ENCODE measurements at regions not wholly inside any gene's neighbourhood (a gene's known extent, or its start where the extent isn't known, plus 50 kb on each side); places are given as distances from the start of the nearest gene placed in this dataset.
"Not testable (repeated sequence)": the region's sequence is repeated elsewhere in the genome, so short reads cannot be mapped to it uniquely, and the experiment has no call there.

DNA sequence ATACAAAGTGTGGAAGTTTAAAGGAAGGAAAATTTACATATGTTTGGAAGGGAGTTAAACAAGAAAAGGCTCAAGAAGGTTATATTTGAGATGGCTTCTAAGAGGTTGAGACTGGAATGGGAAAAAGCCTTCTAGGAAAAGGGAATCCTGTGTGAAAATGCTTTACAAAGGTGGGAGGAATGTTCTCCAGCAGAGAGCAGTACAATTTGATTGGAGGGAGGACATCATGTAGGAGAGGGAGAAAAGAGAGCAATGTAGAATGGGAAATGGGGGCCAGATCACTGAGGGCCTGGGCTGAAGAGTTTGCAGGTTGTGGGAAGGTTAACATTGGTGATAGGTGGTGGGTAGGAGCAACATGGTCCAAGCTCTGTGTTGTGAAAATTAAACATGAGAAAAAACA lies 366.9 kb downstream of the XPNPEP1 start:
- intact Hi-C loops (cut with DNase I) = no loop called here
- Histone ChIP-seq H3K36me3 (no peaks in the 10 kb centered on the region), H3K27me3 (no peaks in the 10 kb centered on the region), H3K27ac (no peak overlapping the region), H3K4me1 (ENCODE audit: insufficient read depth) (no peaks in the 10 kb centered on the region), H3K4me3 (no peak overlapping the region), H3K9me3 (no peaks in the 10 kb centered on the region)
- TF ChIP-seq POLR2A (IDR thresholded peaks at IDR 0.05) (no peak), EP300 (IDR thresholded peaks at IDR 0.05) (no peak)
- TF ChIP-seq, protein P1, sequence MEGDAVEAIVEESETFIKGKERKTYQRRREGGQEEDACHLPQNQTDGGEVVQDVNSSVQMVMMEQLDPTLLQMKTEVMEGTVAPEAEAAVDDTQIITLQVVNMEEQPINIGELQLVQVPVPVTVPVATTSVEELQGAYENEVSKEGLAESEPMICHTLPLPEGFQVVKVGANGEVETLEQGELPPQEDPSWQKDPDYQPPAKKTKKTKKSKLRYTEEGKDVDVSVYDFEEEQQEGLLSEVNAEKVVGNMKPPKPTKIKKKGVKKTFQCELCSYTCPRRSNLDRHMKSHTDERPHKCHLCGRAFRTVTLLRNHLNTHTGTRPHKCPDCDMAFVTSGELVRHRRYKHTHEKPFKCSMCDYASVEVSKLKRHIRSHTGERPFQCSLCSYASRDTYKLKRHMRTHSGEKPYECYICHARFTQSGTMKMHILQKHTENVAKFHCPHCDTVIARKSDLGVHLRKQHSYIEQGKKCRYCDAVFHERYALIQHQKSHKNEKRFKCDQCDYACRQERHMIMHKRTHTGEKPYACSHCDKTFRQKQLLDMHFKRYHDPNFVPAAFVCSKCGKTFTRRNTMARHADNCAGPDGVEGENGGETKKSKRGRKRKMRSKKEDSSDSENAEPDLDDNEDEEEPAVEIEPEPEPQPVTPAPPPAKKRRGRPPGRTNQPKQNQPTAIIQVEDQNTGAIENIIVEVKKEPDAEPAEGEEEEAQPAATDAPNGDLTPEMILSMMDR (IDR thresholded peaks at IDR 0.05) = no peak
- no peak for DNase-seq

DNA sequence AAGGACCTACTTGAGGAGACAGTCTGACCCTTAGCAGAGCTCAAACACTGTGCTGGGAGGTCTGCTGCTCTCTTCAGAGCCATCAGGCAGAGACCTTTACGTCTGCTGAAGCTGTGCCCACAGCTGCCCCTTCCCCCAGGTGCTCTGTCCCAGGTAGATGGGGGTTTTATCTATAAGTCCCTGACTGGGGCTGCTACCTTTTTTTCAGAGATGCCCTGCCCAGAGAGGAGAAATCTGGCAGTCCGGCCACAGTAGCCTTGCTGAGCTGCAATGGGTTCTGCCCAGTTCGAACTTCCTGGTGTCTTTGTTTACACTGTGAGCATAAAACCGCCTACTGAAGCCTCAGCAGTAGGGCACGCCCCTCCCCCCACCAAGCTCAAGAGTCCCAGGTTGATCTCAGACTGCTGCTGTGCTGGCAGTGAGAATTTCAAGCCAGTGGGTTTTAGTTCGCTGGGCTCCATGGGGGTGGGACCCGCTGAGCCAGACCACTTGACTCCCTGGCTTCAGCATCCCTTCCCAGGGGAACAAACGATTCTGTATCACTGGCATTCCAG lies 381.2 kb downstream of the XPNPEP1 start:
- H3K9me3 ChIP-seq; DNase-seq; intact Hi-C loops (cut with DNase I); H3K4me1 ChIP-seq (ENCODE audit: insufficient read depth); H3K4me3 ChIP-seq; H3K27ac ChIP-seq; H3K27me3 ChIP-seq; H3K36me3 ChIP-seq: not testable (repeated sequence)
- WGBS, 3 donors = 62 to 65% (median 64%) methylated on average over 8 of the region's 8 CpGs

DNA sequence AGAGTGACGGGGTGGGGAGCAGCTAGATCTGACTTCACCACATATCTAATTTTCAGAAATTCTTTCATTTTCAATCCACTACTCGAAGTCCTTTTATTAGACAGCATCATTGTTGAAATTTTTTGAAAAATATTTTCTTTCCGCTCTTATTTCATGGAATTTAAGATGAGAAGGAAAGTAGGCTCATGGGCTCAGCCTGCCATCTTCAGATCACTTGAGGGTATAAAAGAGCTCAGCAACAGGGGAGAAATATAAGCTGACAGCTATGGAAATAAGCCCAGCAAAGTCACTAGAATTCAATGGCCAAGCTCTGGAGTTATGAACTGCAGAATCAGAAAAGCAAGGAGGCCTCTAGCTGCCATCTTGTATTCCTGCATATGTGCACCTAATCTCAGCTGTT lies 389.1 kb downstream of the XPNPEP1 start:
- Histone ChIP-seq H3K4me1 (ENCODE audit: insufficient read depth) (no peaks in the 10 kb centered on the region), H3K4me3 (no peak overlapping the region), H3K9me3 (no peaks in the 10 kb centered on the region), H3K27ac (no peak overlapping the region), H3K27me3 (no peaks in the 10 kb centered on the region), H3K36me3 (no peaks in the 10 kb centered on the region)
- 22 to 37% (median 22%) methylated on average over 3 of the region's 3 CpGs for WGBS, 3 donors
- intact Hi-C loops (cut with DNase I) = loop anchor here in 1 of 4 donors (10.0 kb wide), 1 partner anchor 1249 kb away; no protein-coding TSS in a partner anchor
- TF ChIP-seq EP300 (IDR thresholded peaks at IDR 0.05) = no peak
- DNase-seq = no peak

DNA sequence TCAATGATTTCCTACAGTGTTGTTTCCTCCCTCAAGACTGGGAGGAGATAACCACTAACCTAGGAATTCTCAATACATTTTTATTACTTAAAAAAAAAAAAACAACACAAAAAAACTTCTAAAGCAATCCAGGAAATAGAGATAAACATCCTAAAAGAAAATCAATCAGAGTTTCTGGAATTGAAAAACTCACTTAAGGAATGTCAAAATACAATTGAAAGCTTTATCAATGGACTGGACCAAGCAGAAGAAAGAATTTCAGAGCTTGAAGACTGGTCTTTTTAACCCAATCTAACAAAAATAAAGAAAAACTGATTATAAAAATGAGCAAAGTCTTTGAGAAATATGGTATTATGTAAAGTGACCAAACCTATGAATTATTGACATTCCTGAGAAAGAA lies 394.1 kb downstream of the XPNPEP1 start:
- Histone ChIP-seq H3K4me3 (no peak overlapping the region), H3K27me3 (no peaks in the 10 kb centered on the region), H3K4me1 (ENCODE audit: insufficient read depth) (no peaks in the 10 kb centered on the region), H3K9me3 (no peaks in the 10 kb centered on the region), H3K36me3 (no peaks in the 10 kb centered on the region), H3K27ac (no peak overlapping the region)
- no peak for DNase-seq
- intact Hi-C loops (cut with DNase I) = no loop called here
- TF ChIP-seq POLR2A (IDR thresholded peaks at IDR 0.05) = no peak
- TF ChIP-seq, protein P1 (IDR thresholded peaks at IDR 0.05) = no peak
- TF ChIP-seq EP300 (IDR thresholded peaks at IDR 0.05) = no peak

DNA sequence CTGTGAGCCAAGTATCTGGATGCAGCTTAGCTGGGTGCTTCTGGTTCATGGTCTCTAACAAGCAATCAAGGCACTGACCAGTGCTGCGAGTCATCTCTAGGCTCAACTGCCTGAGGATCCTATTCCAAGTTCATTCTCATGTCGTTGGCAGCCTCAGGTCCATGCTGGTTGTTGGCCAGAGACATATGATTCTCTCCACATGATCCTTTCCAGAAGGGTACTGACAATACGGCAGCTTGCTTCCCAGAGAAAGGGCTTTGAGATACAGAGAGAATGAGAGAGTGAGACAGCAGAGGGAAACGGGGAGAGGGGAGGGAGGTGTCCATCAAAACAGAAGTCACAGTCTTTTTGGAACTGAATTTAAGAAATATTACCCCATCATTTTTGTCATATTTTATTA lies 405.6 kb downstream of the XPNPEP1 start:
- no peaks in the 10 kb centered on the region for H3K9me3 ChIP-seq
- TF ChIP-seq, protein P1 (IDR thresholded peaks at IDR 0.05) = no peak
- TF ChIP-seq POLR2A (IDR thresholded peaks at IDR 0.05) (no peak), EP300 (IDR thresholded peaks at IDR 0.05) (no peak)
- intact Hi-C loops (cut with DNase I) = no loop called here

More for the DNA sequence above, 405.6 kb downstream of the XPNPEP1 start:
- H3K4me3 ChIP-seq = no peak overlapping the region
- H3K27ac ChIP-seq = no peak overlapping the region
- DNase-seq = no peak
- H3K36me3 ChIP-seq = no peaks in the 10 kb centered on the region
- WGBS, 3 donors = 60 to 75% (median 64%) methylated on average over 4 of the region's 4 CpGs
- H3K27me3 ChIP-seq = no peaks in the 10 kb centered on the region
- no peaks in the 10 kb centered on the region for H3K4me1 ChIP-seq (ENCODE audit: insufficient read depth)

Data from ovary (tissue), 7 donors.